ENCODE measurements at regions not wholly inside any gene's neighbourhood (a gene's known extent, or its start where the extent isn't known, plus 50 kb on each side); places are given as distances from the start of the nearest gene placed in this dataset.

- intact Hi-C loops (cut with micrococcal nuclease): no loop called here
- H3K9ac ChIP-seq (ENCODE audit: low read length): no peak overlapping the region
- no peak overlapping the region for H3K27ac ChIP-seq (ENCODE audit: low read length)
- no peak for TF ChIP-seq EZH2 (IDR thresholded peaks at IDR 0.05; ENCODE audit: low read length, unreplicated experiment)
- no peak for TF ChIP-seq EZH2phosphoT487 (IDR thresholded peaks at IDR 0.05; ENCODE audit: borderline replicate concordance, low read length)
- no peak for TF ChIP-seq CTCF (conservative IDR thresholded peaks at IDR 0.05; ENCODE audit: low read depth, low read length)
- no peak overlapping the region for H3K4me3 ChIP-seq (ENCODE audit: low read length)
- H3K36me3 ChIP-seq (ENCODE audit: low read depth, low read length): no peaks in the 10 kb centered on the region
- no peaks in the 10 kb centered on the region for H3K79me2 ChIP-seq (ENCODE audit: low read length)
- no peaks in the 10 kb centered on the region for H3K27me3 ChIP-seq (ENCODE audit: low read length)
- H3K9me2 ChIP-seq (replicated peaks; ENCODE audit: low read length): no peaks in the 10 kb centered on the region
- DNase-seq: no peak
- no peaks in the 10 kb centered on the region for H3K4me1 ChIP-seq (ENCODE audit: insufficient read depth, low read length)
- ChIA-PET CTCF (no interaction called here), POLR2A (ENCODE audit: unreplicated experiment) (no interaction called here)
- no peaks in the 10 kb centered on the region for H4K20me1 ChIP-seq (ENCODE audit: low read length)
- H2AFZ ChIP-seq (ENCODE audit: low read length): no peak overlapping the region
- no TSS peak for BruUV-seq (replicated peaks)
- H3K4me2 ChIP-seq (ENCODE audit: low read length): no peak overlapping the region
- no peak for ATAC-seq
- H3F3A ChIP-seq (ENCODE audit: low read length, unreplicated experiment): no peaks in the 10 kb centered on the region
- H3K9me3 ChIP-seq (ENCODE audit: low read length): no peaks in the 10 kb centered on the region
These were observed 163.5 kb downstream of the PWWP3B start for GRCh38 chrX:106331606-106332005.

- CTCF ChIA-PET: no interaction called here
These were observed 173.7 kb downstream of the PWWP3B start for GRCh38 chrX:106341823-106342222.

GRCh38 chrX:106356580-106356979 is 188.5 kb downstream of the PWWP3B start:
- H3K9ac ChIP-seq (ENCODE audit: low read length): no peak overlapping the region
- no TSS peak for BruUV-seq (replicated peaks)
- H3K9me2 ChIP-seq (replicated peaks; ENCODE audit: low read length): no peaks in the 10 kb centered on the region
- no peak overlapping the region for H3K27ac ChIP-seq (ENCODE audit: low read length)
- no peaks in the 10 kb centered on the region for H3K4me1 ChIP-seq (ENCODE audit: insufficient read depth, low read length)
- DNase-seq (no peak), ATAC-seq (no peak)
- H2AFZ ChIP-seq (ENCODE audit: low read length): no peak overlapping the region
- H3F3A ChIP-seq (ENCODE audit: low read length, unreplicated experiment): no peaks in the 10 kb centered on the region
- TF ChIP-seq EZH2 (IDR thresholded peaks at IDR 0.05; ENCODE audit: low read length, unreplicated experiment) (no peak), EZH2phosphoT487 (IDR thresholded peaks at IDR 0.05; ENCODE audit: borderline replicate concordance, low read length) (no peak), CTCF (conservative IDR thresholded peaks at IDR 0.05; ENCODE audit: low read depth, low read length) (no peak)
- ChIA-PET POLR2A (ENCODE audit: unreplicated experiment) (no interaction called here), CTCF (no interaction called here)
- H3K27me3 ChIP-seq (ENCODE audit: low read length): no peaks in the 10 kb centered on the region
- no peaks in the 10 kb centered on the region for H3K79me2 ChIP-seq (ENCODE audit: low read length)
- H3K4me3 ChIP-seq (ENCODE audit: low read length): no peak overlapping the region
- no peaks in the 10 kb centered on the region for H3K9me3 ChIP-seq (ENCODE audit: low read length)
- no peaks in the 10 kb centered on the region for H3K36me3 ChIP-seq (ENCODE audit: low read depth, low read length)
- H4K20me1 ChIP-seq (ENCODE audit: low read length): no peaks in the 10 kb centered on the region
- intact Hi-C loops (cut with micrococcal nuclease): no loop called here
- H3K4me2 ChIP-seq (ENCODE audit: low read length): no peak overlapping the region

More at GRCh38 chrX:106341823-106342222, 173.7 kb downstream of the PWWP3B start:
- H3F3A ChIP-seq (ENCODE audit: low read length, unreplicated experiment): no peaks in the 10 kb centered on the region
- no peaks in the 10 kb centered on the region for H3K9me2 ChIP-seq (replicated peaks; ENCODE audit: low read length)
- 0 out of 2 replicates have a peak, but pooled peaks cover 5% of the 10 kb centered on the region for H3K9me3 ChIP-seq (ENCODE audit: low read length)
- TF ChIP-seq EZH2phosphoT487 (IDR thresholded peaks at IDR 0.05; ENCODE audit: borderline replicate concordance, low read length): no peak
- TF ChIP-seq CTCF (conservative IDR thresholded peaks at IDR 0.05; ENCODE audit: low read depth, low read length): no peak
- no peak for TF ChIP-seq EZH2 (IDR thresholded peaks at IDR 0.05; ENCODE audit: low read length, unreplicated experiment)
- H3K79me2 ChIP-seq (ENCODE audit: low read length): no peaks in the 10 kb centered on the region
- no peak overlapping the region for H3K9ac ChIP-seq (ENCODE audit: low read length)
- H3K36me3 ChIP-seq (ENCODE audit: low read depth, low read length): no peaks in the 10 kb centered on the region
- H3K27ac ChIP-seq (ENCODE audit: low read length): no peak overlapping the region
- H3K27me3 ChIP-seq (ENCODE audit: low read length): no peaks in the 10 kb centered on the region
- no peak overlapping the region for H3K4me3 ChIP-seq (ENCODE audit: low read length)
- BruUV-seq (replicated peaks): no TSS peak
- no peak for ATAC-seq
- intact Hi-C loops (cut with micrococcal nuclease): no loop called here
- no peaks in the 10 kb centered on the region for H4K20me1 ChIP-seq (ENCODE audit: low read length)
- no peak overlapping the region for H3K4me2 ChIP-seq (ENCODE audit: low read length)
- no peak overlapping the region for H2AFZ ChIP-seq (ENCODE audit: low read length)
- no peaks in the 10 kb centered on the region for H3K4me1 ChIP-seq (ENCODE audit: insufficient read depth, low read length)
- DNase-seq: peak; percentile 5
- POLR2A ChIA-PET (ENCODE audit: unreplicated experiment): no interaction called here

Measured in PC-3 (cell line).